IMR-90 (cell line): ENCODE measurements at regions not wholly inside any gene's neighbourhood (a gene's known extent, or its start where the extent isn't known, plus 50 kb on each side); places are given as distances from the start of the nearest gene placed in this dataset.

ENCODE experiments used
- ATAC-seq: fragments of 200-7000 bp; cut with Tn5 transposase; 2 replicates; pipeline ENCODE4 v1.9.1; 2020; ENCODE audit warnings: low read depth, mild to moderate bottlenecking, moderate library complexity
- BruUV-seq: library from RNA; stranded (reverse); fragments of 400-500 nt; replicated peaks from 2 replicates; lab custom pipeline; 2021; lab: Mats Ljungman, UMichigan
- CTCF ChIA-PET: fragments of 300-600 bp; formaldehyde crosslinking; extraction: SDS; loops from one replicate; lab custom pipeline; 2021; ENCODE audit warnings: antibody characterized with exemption; lab: Yijun Ruan, JAX
- POLR2A ChIA-PET: fragments of 300-600 bp; sonication (Branson Sonifier 250); formaldehyde crosslinking; loops from one replicate; lab custom pipeline; 2022; ENCODE audit warnings: antibody characterized with exemption; ENCODE audit not compliant: unreplicated experiment; lab: Charles Lee
- DNase-seq: peaks from one replicate; pipeline ENCODE4 v3.0.0; 2013
- H2AFZ ChIP-seq: replicated peaks from 2 replicates; pipeline ENCODE3; 2013; ENCODE audit warnings: low read length, mild to moderate bottlenecking; ENCODE audit not compliant: poor library complexity
- H2AK5ac ChIP-seq: 2 replicates; pipeline ENCODE4 v1.6.1; 2013; ENCODE audit warnings: low read depth, low read length, inconsistent platforms
- H2AK9ac ChIP-seq: replicated peaks from 2 replicates; pipeline ENCODE3; 2013; ENCODE audit warnings: mild to moderate bottlenecking, low read depth, low read length, moderate library complexity; ENCODE audit not compliant: poor library complexity
- H2BK120ac ChIP-seq: 2 replicates; pipeline ENCODE4 v1.6.1; 2013; ENCODE audit warnings: low read depth, low read length, inconsistent platforms
- H2BK15ac ChIP-seq: 3 replicates; pipeline ENCODE4 v1.6.1; 2013; ENCODE audit warnings: low read depth, low read length, inconsistent platforms
- H2BK20ac ChIP-seq: 2 replicates; pipeline ENCODE4 v1.6.1; 2013; ENCODE audit warnings: low read depth, mild to moderate bottlenecking, inconsistent platforms, low read length, moderate library complexity
- H2BK5ac ChIP-seq: 2 replicates; pipeline ENCODE4 v1.6.1; 2013; ENCODE audit warnings: mild to moderate bottlenecking, low read depth, low read length, inconsistent platforms; ENCODE audit not compliant: poor library complexity, severe bottlenecking
- H3K14ac ChIP-seq: replicated peaks from 2 replicates; pipeline ENCODE4 v1.6.1; 2013; ENCODE audit warnings: low read depth, low read length, inconsistent platforms
- H3K18ac ChIP-seq: 2 replicates; pipeline ENCODE4 v1.6.1; 2013; ENCODE audit warnings: low read depth, low read length, control low read depth
- H3K23ac ChIP-seq: 2 replicates; pipeline ENCODE4 v1.6.1; 2013; ENCODE audit warnings: low read depth, low read length, inconsistent platforms
- H3K27ac ChIP-seq: 2 replicates; pipeline ENCODE4 v1.5.1; 2013; ENCODE audit warnings: mild to moderate bottlenecking, control low read depth, low read length; ENCODE audit not compliant: insufficient read depth
- H3K27me3 ChIP-seq: 2 replicates; pipeline ENCODE4 v1.6.1; 2013; ENCODE audit warnings: low read length; ENCODE audit not compliant: control insufficient read depth, insufficient read depth
- H3K36me3 ChIP-seq: 2 replicates; pipeline ENCODE4 v1.6.1; 2013; ENCODE audit warnings: low read length, mixed read lengths; ENCODE audit not compliant: control insufficient read depth, insufficient read depth
- H3K4ac ChIP-seq: 2 replicates; pipeline ENCODE4 v1.6.1; 2013; ENCODE audit warnings: low read depth, low read length, inconsistent platforms
- H3K4me1 ChIP-seq: 2 replicates; pipeline ENCODE4 v1.6.1; 2013; ENCODE audit warnings: low read length, mixed read lengths; ENCODE audit not compliant: control insufficient read depth, insufficient read depth
- H3K4me2 ChIP-seq: 2 replicates; pipeline ENCODE4 v1.6.1; 2013; ENCODE audit warnings: low read depth, mild to moderate bottlenecking, control low read depth, low read length, moderate library complexity
- H3K4me3 ChIP-seq: 2 replicates; pipeline ENCODE4 v1.5.1; 2013; ENCODE audit warnings: low read depth, mild to moderate bottlenecking, control low read depth, low read length, moderate library complexity; ENCODE audit not compliant: insufficient read depth
- H3K56ac ChIP-seq: 2 replicates; pipeline ENCODE4 v1.6.1; 2013; ENCODE audit warnings: low read length, inconsistent platforms; ENCODE audit not compliant: insufficient read depth; ENCODE audit errors: extremely low read depth
- H3K79me1 ChIP-seq, 2 experiments: 2 replicates each; pipeline ENCODE4 v1.6.1; 2013; ENCODE audit warnings: low read length in 2 of 2, inconsistent platforms in 1 of 2, low read depth in 1 of 2
- H3K9ac ChIP-seq: 2 replicates; pipeline ENCODE4 v1.6.1; 2013; ENCODE audit warnings: low read depth, low read length, control low read depth
- H3K9me1 ChIP-seq: 2 replicates; pipeline ENCODE4 v1.6.1; 2013; ENCODE audit warnings: low read length, inconsistent platforms; ENCODE audit not compliant: insufficient read depth
- H3K9me3 ChIP-seq: 2 replicates; pipeline ENCODE4 v1.6.1; 2013; ENCODE audit warnings: low read length; ENCODE audit not compliant: control insufficient read depth, insufficient read depth
- H4K20me1 ChIP-seq: 2 replicates; pipeline ENCODE4 v1.6.1; 2013; ENCODE audit warnings: low read length, inconsistent platforms; ENCODE audit not compliant: insufficient read depth
- H4K5ac ChIP-seq: 2 replicates; pipeline ENCODE4 v1.6.1; 2013; ENCODE audit warnings: mild to moderate bottlenecking, low read depth, low read length, control low read depth
- H4K8ac ChIP-seq, 2 experiments: 2 replicates each; pipeline ENCODE4 v1.6.1; 2013; ENCODE audit warnings: low read depth in 2 of 2, low read length in 2 of 2, control low read depth in 1 of 2, inconsistent platforms in 1 of 2
- H4K91ac ChIP-seq: 2 replicates; pipeline ENCODE4 v1.6.1; 2013; ENCODE audit warnings: low read depth, low read length, inconsistent platforms; ENCODE audit not compliant: insufficient read depth
- BHLHE40 ChIP-seq: fragments of 150-350 bp; IDR thresholded peaks from 2 replicates; pipeline ENCODE4 v1.6.1; 2016; ENCODE audit warnings: mild to moderate bottlenecking, low read depth, low read length
- CEBPB ChIP-seq: IDR thresholded peaks from 2 replicates; pipeline ENCODE4 v1.6.1; 2012; ENCODE audit warnings: low read depth, low read length, improper control_type of control experiment
- CHD1 ChIP-seq: IDR thresholded peaks from 2 replicates; pipeline ENCODE4 v1.6.1; 2012; ENCODE audit warnings: low read depth, low read length, improper control_type of control experiment
- CTCF ChIP-seq: conservative IDR thresholded peaks from 2 replicates; pipeline ENCODE4 v1.5.1; 2012; ENCODE audit warnings: mild to moderate bottlenecking, low read depth, low read length, improper control_type of control experiment
- FOS ChIP-seq: fragments of 150-350 bp; IDR thresholded peaks from 2 replicates; pipeline ENCODE4 v1.6.1; 2016; ENCODE audit warnings: low read depth, low read length
- MAFK ChIP-seq: IDR thresholded peaks from 2 replicates; pipeline ENCODE4 v1.6.1; 2012; ENCODE audit warnings: low read depth, low read length, improper control_type of control experiment
- MAZ ChIP-seq: IDR thresholded peaks from 2 replicates; pipeline ENCODE4 v1.6.1; 2012; ENCODE audit warnings: low read depth, mild to moderate bottlenecking, low read length, improper control_type of control experiment, moderate library complexity, borderline replicate concordance
- MXI1 ChIP-seq: IDR thresholded peaks from 2 replicates; pipeline ENCODE4 v1.6.1; 2012; ENCODE audit warnings: low read depth, mild to moderate bottlenecking, low read length, moderate library complexity, borderline replicate concordance
- NFE2L2 ChIP-seq: fragments of 150-350 bp; IDR thresholded peaks from 2 replicates; pipeline ENCODE4 v1.6.1; 2016; ENCODE audit warnings: low read depth, mild to moderate bottlenecking, low read length
- RAD21 ChIP-seq: IDR thresholded peaks from 2 replicates; pipeline ENCODE4 v1.6.1; 2012; ENCODE audit warnings: low read length, improper control_type of control experiment
- SMC3 ChIP-seq: fragments of 150-350 bp; IDR thresholded peaks from 2 replicates; pipeline ENCODE4 v1.6.1; 2016; ENCODE audit warnings: low read depth, mild to moderate bottlenecking, antibody characterized with exemption, low read length, moderate library complexity
- dilution Hi-C: fragments of 300-500 bp; cut with HindIII; formaldehyde crosslinking; loops from one replicate; pipeline ENCODE4 v1.14.3; 2018; ENCODE audit warnings: low sequenced_read_pairs; ENCODE audit not compliant: unreplicated experiment
- in situ Hi-C: fragments of 300-500 bp; cut with MboI; formaldehyde crosslinking; loops from 3 replicates; pipeline ENCODE4 v1.14.3; 2019; ENCODE audit warnings: low sequenced_read_pairs, inconsistent platforms, mixed read lengths
- intact Hi-C: fragments of 100-400 bp; cut with micrococcal nuclease; formaldehyde crosslinking; loops from 2 replicates; pipeline ENCODE4 v1.10.0; 2022
- TF ChIP-seq, protein P1 (sequence below): fragments of 150-350 bp; IDR thresholded peaks from 2 replicates; pipeline ENCODE4 v1.6.1; 2017; ENCODE audit warnings: mild to moderate bottlenecking, antibody characterized with exemption, low read length, low read depth

DNA sequence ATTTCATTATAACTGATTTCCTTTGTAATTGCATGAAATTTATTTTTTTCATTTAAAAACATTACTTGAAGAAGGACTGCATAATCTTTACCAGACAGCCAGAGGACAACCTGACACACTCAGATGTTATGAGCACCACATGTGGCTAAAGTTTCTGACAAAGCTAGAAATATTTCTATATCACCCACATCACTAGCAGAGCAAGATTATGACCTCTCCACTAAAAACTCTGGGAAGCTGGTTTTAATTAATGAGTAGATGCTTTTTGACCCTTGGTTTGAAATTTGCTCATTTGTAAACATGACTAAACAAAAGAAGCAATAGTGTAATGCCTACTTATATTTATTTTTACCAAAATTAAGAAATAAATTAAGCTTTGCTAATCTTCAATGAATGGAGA is 661.5 kb upstream of the EPHA5 start:
- ChIA-PET POLR2A (no interaction called here), CTCF (no interaction called here)

More for the DNA sequence above, 661.5 kb upstream of the EPHA5 start:
- no TSS peak for BruUV-seq
- Histone ChIP-seq H2BK120ac (no peak overlapping the region), H3K27ac (no peak overlapping the region), H3K4me1 (no peaks in the 10 kb centered on the region), H2BK20ac (no peak overlapping the region), H3K36me3 (no peaks in the 10 kb centered on the region), H4K5ac (no peak overlapping the region), H2AK9ac (no peak overlapping the region), H2AFZ (no peak overlapping the region), H3K9ac (no peak overlapping the region), H3K4me3 (no peak overlapping the region), H3K4me2 (no peak overlapping the region), H4K91ac (no peak overlapping the region), H3K9me1 (no peaks in the 10 kb centered on the region), H4K8ac (no peak overlapping the region), H3K27me3 (no peaks in the 10 kb centered on the region), H3K23ac (no peak overlapping the region), H2BK15ac (no peak overlapping the region), H3K4ac (no peak overlapping the region), H3K18ac (no peak overlapping the region), H3K9me3 (peaks cover 4% of the 10 kb centered on the region), H3K79me1 (no peaks in the 10 kb centered on the region), H2AK5ac (no peak overlapping the region), H2BK5ac (no peak overlapping the region), H3K56ac (no peak overlapping the region), H4K20me1 (no peaks in the 10 kb centered on the region), H3K14ac (no peak overlapping the region)
- TF ChIP-seq BHLHE40, result no peak
- TF ChIP-seq FOS, result no peak
- TF ChIP-seq MAFK, result no peak
- no peak for TF ChIP-seq CHD1
- no peak for TF ChIP-seq MXI1
- TF ChIP-seq NFE2L2, result no peak
- TF ChIP-seq, protein P1, sequence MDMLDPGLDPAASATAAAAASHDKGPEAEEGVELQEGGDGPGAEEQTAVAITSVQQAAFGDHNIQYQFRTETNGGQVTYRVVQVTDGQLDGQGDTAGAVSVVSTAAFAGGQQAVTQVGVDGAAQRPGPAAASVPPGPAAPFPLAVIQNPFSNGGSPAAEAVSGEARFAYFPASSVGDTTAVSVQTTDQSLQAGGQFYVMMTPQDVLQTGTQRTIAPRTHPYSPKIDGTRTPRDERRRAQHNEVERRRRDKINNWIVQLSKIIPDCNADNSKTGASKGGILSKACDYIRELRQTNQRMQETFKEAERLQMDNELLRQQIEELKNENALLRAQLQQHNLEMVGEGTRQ, result no peak
- no peak for TF ChIP-seq RAD21
- TF ChIP-seq CEBPB, result no peak
- no peak for TF ChIP-seq SMC3
- no peak for TF ChIP-seq CTCF
- TF ChIP-seq MAZ, result no peak
- in situ Hi-C loops, result no loop called here
- ATAC-seq (no peak), DNase-seq (no peak)
- intact Hi-C loops, result no loop called here
- dilution Hi-C loops, result no loop called here
